Mesodermal cell (in vitro differentiated cells): ENCODE measurements at regions not wholly inside any gene's neighbourhood (a gene's known extent, or its start where the extent isn't known, plus 50 kb on each side); places are given as distances from the start of the nearest gene placed in this dataset.
A peak's percentile ranks its signal among the peaks of the same experiment; 100 is the strongest.

Experiments used
- H3K27ac ChIP-seq: 2 replicates; pipeline ENCODE4 v1.7.0; 2013; ENCODE audit warnings: mild to moderate bottlenecking, low read depth, low read length, moderate library complexity; ENCODE audit not compliant: severe bottlenecking
- H3K36me3 ChIP-seq: 2 replicates; pipeline ENCODE4 v1.7.1; 2013; ENCODE audit warnings: mild to moderate bottlenecking, low read length, moderate library complexity; ENCODE audit not compliant: control insufficient read depth, insufficient read depth
- H3K4me1 ChIP-seq: one replicate; pipeline ENCODE4 v1.7.1; 2013; ENCODE audit warnings: mild to moderate bottlenecking, low read length; ENCODE audit not compliant: insufficient read depth, control insufficient read depth, poor library complexity, severe bottlenecking
- H3K4me3 ChIP-seq: 2 replicates; pipeline ENCODE4 v1.7.0; 2013; ENCODE audit warnings: low read length, control low read depth, mild to moderate bottlenecking; ENCODE audit not compliant: insufficient read depth, poor library complexity, severe bottlenecking; ENCODE audit errors: extremely low read depth
- H3K9me3 ChIP-seq: 2 replicates; pipeline ENCODE4 v1.7.1; 2013; ENCODE audit warnings: mild to moderate bottlenecking, low read length, moderate library complexity; ENCODE audit not compliant: control insufficient read depth
- WGBS, 2 experiments: methylation state at CpG; one replicate each; pipeline ENCODE4 v1.1.5; 2013; ENCODE audit warnings: missing lambda C conversion rate in 2 of 2; ENCODE audit not compliant: insufficient coverage in 2 of 2; 5-methylcytosine and 5-hydroxymethylcytosine counted together

DNA sequence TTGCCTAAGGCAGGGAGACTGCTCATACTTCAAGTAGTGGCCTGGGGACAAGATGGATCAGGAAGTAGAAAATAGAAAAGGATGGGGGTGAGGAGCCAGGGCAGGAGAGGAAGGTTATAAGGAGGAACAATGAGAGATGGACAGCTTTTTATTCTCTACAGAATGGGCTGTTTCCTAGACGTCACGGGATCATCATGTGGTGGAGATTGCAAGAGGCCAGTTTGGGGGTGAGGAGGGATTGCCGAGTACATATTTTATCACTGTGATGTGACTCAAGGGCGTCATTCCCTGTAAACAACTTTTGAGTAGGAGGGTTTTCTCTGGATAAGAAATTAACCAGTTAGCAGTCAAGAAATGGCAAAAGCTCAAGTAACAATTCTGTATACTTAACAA, 406.3 kb downstream of the ETS1 start:
- 85 to 100% methylated on average over 2 of the region's 4 CpGs for WGBS, 2 experiments
- no peak overlapping the region for H3K27ac ChIP-seq

DNA sequence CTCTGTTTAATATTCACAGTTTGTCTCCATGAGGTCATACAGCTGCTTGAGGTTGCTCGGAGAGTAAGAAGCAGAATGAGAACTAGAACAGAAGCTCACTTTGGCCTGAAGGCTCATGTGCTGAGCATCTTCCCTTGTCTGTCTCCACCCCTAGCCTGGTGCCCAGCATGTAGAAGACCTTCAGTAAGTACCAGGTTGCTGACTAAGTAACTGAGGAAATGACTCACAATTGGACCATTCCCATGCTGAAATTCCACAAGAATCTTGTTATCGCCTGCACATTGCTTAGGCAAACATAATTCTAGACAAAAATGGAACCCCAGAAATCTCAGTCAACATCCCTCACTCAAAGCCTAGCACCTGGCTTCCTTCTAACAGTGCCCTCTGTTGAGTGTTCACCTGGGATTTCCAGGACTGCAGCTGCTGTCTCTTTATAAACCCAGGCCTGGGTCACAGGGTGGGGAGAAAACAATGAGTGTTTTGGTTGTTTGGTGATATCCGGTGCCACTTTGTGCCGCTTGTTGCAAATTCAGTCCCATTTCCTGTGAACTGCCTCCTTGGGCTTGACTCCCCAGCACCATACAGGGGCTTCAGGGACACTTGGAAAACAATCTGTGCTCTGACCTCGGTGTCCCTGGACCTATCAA, 406.8 kb downstream of the ETS1 start:
- Histone ChIP-seq H3K36me3 (no peaks in the 10 kb centered on the region), H3K4me3 (no peak overlapping the region), H3K27ac (no peak overlapping the region), H3K9me3 (no peaks in the 10 kb centered on the region), H3K4me1 (peaks cover 6% of the 10 kb centered on the region)
- 87 to 100% methylated on average over 2 to 4 of the region's 5 CpGs for WGBS, 2 experiments

More for the DNA sequence above, 406.3 kb downstream of the ETS1 start:
- peaks cover 6% of the 10 kb centered on the region for H3K4me1 ChIP-seq
- H3K9me3 ChIP-seq: no peaks in the 10 kb centered on the region
- no peaks in the 10 kb centered on the region for H3K36me3 ChIP-seq
- H3K4me3 ChIP-seq: no peak overlapping the region

DNA sequence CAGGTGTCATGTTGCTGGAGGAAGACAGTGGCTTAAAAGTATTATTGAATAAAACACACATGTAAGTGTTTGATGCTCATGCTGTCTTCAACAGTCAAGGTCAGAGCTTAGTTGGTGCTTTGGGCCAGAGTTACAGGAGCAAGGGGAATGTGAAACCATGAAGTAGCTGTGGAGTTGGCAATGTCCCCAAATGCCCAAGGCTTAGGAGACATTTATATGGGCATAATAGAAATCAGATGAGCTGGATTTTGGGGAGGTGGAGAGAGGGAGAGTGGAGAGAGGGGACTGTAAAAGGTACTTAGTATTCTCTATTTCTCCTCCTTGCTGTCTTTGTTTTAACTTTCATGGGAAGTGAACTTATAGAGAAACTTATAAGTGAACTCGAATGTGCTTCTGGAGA, 407.8 kb downstream of the ETS1 start:
- no CpG with 5 or more reads among the region's 1 CpG for WGBS, 2 experiments
- Histone ChIP-seq H3K9me3 (no peaks in the 10 kb centered on the region), H3K36me3 (no peaks in the 10 kb centered on the region), H3K27ac (no peak overlapping the region), H3K4me1 (peaks cover 7% of the 10 kb centered on the region), H3K4me3 (no peak overlapping the region)

DNA sequence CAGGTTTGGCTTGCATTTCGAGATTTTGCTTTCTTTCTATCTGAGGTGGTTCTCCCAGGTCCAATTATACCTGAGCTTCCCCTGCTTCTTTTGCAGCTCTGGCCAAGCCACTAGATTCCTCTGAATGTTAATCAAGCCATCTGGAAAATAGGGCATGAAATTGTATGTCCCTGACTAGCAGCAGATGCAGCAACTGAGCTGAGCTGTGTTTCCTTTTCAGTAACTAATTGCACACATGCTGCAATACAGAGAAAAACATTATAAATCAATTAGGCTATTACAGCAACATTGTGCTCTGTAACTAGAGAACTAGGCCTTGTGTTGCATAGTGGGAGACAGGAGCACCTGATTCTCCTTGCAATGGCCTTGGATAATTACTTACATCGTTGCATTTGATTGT, 408.3 kb downstream of the ETS1 start:
- H3K9me3 ChIP-seq: no peaks in the 10 kb centered on the region
- no peaks in the 10 kb centered on the region for H3K36me3 ChIP-seq
- 100% methylated on average over 1 to 2 of the region's 2 CpGs for WGBS, 2 experiments

DNA sequence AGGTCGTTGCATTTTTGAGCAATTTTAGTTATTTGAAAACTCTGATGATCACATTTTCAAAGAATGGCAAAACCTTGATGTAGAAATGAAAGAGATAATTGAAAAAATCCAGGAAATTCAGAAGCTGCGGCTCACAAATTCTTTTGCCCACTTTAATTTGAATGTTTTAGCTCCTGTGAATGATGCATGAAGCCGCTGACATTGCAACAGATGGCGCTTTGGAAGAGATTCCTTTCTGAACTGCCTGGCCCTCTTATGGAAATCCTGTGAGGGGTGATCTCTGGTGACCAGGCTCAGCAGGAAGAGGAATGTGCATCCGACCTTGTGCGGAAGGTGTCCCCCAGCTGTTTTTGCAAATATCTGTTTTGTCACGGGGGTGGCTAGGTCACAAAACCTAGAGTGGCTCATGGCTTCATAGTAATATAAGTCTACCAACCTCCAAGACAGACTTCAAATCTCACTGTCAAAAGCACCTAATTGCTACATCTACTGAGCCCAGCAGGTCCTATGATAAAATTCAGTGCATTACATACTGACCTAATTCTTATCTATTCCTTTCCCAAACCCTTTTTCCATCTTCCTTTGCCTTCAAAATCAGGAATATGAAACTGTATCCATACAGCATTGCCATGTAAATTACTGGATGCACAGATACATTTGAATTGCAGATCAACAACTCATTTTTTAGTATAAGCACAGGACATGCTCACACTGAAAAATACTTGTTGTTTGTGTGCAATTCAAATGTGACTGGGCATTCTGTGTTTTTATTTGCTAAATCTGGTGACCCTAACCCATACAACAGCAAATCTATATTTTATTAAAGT, 412.7 kb downstream of the ETS1 start:
- H3K9me3 ChIP-seq: no peaks in the 10 kb centered on the region
- peaks cover 12% of the 10 kb centered on the region for H3K4me1 ChIP-seq
- no peak overlapping the region for H3K4me3 ChIP-seq
- H3K36me3 ChIP-seq: no peaks in the 10 kb centered on the region
- WGBS, 2 experiments: 47 to 49% methylated on average over 6 of the region's 7 CpGs
- H3K27ac ChIP-seq: peak overlapping the region; percentile 64

More for the DNA sequence above, 408.3 kb downstream of the ETS1 start:
- Histone ChIP-seq H3K4me1 (peaks cover 9% of the 10 kb centered on the region), H3K4me3 (no peak overlapping the region), H3K27ac (no peak overlapping the region)

DNA sequence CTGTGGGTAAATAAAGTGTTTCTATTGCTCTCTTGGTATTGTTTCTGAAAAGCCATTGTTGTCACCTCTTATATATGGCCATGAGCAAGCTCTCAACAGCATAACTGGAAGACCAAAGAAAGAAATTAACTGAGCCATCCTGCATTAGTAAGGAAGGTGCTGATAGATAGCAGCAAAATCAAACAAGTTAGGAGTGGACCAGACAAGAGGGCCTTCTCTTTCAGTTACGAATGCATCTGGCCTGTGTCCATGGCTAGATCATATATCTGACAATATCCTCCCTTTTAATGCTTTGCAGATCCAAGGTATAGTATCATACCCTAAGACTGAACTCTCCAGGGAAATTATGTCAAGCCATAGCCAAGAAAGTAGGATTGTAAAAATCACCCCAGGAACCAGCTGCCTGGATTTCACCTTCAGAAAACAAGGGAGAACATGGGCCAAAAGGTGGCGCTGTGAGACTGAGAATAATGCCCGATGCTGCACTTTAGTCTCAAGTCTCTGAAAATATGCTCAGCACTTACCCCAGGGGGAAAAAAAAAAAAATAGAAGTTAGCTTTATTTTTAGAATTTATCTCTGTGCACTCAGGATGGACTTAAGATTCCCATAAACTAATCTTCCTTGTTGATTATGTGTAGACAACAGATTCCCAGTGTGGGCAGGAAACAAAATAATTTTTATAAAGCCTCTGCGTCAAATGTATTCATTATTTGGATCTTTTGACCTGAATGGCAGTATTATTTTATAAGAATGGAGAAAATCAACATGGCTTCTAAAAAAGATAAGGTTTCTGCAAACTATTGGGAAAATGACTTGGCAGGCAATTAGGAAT, 415.1 kb downstream of the ETS1 start:
- no peaks in the 10 kb centered on the region for H3K36me3 ChIP-seq
- no peaks in the 10 kb centered on the region for H3K9me3 ChIP-seq
- H3K4me3 ChIP-seq: no peak overlapping the region
- H3K27ac ChIP-seq: no peak overlapping the region
- peaks cover 12% of the 10 kb centered on the region for H3K4me1 ChIP-seq
- 67 to 83% methylated on average over 2 to 3 of the region's 4 CpGs for WGBS, 2 experiments

DNA sequence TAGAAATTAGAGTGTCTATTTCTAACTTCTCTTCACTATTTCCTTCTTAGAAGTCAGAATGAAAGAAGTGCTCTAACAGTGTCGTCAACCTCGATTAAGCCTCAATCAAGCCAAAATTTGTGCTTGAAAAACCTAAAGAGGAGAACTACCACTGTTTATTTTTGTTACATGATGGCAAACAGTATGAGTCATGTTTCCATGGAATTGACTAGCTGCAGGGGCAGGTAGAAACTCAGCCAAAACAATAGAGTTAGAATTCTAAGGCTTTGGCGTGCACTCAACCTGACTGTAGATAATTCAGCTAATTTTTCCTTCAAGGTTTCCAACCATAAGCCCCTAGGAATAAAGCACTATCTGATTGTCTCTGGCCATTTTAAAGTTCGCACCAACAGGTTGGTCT, 415.9 kb downstream of the ETS1 start:
- Histone ChIP-seq H3K27ac (no peak overlapping the region), H3K36me3 (no peaks in the 10 kb centered on the region), H3K4me3 (no peak overlapping the region), H3K9me3 (no peaks in the 10 kb centered on the region), H3K4me1 (peaks cover 12% of the 10 kb centered on the region)
- WGBS, 2 experiments: 81 to 100% methylated on average over 1 to 3 of the region's 4 CpGs

DNA sequence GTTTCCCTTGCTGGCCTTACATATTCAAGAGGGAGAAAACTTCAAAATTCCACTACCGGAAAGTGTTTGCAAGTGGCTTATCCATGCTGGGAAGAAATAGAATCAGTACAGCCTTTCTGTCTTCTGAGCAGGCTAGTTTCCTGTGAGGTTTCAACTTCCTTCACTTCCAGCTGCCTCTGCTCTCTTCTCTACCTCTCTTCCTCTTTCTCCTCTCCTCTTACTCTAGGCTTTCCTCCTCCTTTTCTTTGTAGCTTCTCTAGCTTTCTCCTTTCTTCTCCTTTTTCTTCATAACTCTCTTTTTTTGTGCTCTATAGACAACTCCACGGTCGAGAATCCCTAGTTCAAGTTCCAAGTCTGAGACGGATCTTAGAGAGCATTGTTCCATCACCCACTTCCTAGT, 421.8 kb downstream of the ETS1 start:
- WGBS, 2 experiments: 90 to 100% methylated on average over 2 to 4 of the region's 4 CpGs
- Histone ChIP-seq H3K4me3 (no peak overlapping the region), H3K36me3 (no peaks in the 10 kb centered on the region), H3K9me3 (no peaks in the 10 kb centered on the region), H3K27ac (no peak overlapping the region), H3K4me1 (no peaks in the 10 kb centered on the region)

DNA sequence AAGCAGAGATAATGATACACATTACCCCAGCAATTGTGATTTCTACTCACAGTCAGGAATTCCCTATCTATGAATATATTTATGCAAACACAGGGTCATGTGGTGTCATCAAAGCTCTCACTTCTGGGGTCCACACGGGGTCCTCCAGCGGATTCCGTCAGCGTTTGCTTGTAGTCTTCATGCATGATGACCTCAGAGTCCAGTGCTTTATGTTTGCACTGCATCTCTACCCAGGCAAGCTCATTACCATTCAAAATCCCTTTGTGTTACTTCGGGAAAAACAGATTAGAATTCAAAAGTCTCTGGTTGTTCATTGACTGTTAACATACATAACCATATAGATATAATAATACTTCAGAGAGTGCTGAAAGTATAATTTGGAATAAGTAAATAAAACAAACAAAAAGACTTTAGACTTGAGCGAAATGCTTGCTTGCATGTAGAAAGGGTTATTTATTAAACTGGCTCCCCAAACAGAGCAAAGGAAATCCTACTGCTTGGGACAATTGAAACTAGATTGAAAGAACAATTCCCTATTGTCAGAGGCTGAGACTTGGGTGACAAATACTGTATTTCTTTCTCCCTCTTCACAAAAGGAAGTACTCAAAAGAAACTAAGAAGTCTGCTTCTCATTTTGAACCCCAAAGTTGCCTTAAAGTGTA, 423.1 kb downstream of the ETS1 start:
- H3K27ac ChIP-seq: no peak overlapping the region
- no peaks in the 10 kb centered on the region for H3K9me3 ChIP-seq
- 94 to 97% methylated on average over 4 to 5 of the region's 6 CpGs for WGBS, 2 experiments
- no peak overlapping the region for H3K4me3 ChIP-seq
- no peaks in the 10 kb centered on the region for H3K4me1 ChIP-seq
- no peaks in the 10 kb centered on the region for H3K36me3 ChIP-seq

DNA sequence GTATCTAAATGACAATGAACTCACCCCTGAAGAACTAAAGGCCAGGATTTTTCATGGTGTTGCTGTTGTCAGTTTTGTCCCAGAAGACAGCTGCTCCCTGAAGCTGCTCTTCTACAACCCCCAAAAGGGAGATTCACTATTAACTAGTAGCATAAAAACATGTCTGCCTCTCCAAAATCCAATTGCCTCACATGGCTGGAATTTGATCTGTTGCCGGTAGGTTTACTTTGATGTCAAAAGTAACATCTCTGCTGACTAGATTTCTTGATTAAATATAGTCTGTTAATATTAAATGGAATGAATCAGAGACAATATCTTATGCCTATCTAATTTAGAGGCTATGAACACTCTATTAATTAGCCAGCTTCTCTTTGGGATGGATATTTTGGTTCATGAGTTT, 425.4 kb downstream of the ETS1 start:
- Histone ChIP-seq H3K9me3 (no peaks in the 10 kb centered on the region), H3K4me3 (no peak overlapping the region), H3K4me1 (no peaks in the 10 kb centered on the region), H3K27ac (no peak overlapping the region), H3K36me3 (no peaks in the 10 kb centered on the region)
- WGBS, 2 experiments: no CpG with 5 or more reads among the region's 1 CpG
